HepG2 (cell line): ENCODE measurements at regions not wholly inside any gene's neighbourhood (a gene's known extent, or its start where the extent isn't known, plus 50 kb on each side); places are given as distances from the start of the nearest gene placed in this dataset.

Experiments
- ATAC-seq: fragments of 200-7000 bp; cut with Tn5 transposase; 3 replicates; pipeline ENCODE4 v1.9.1; 2020; ENCODE audit warnings: mild to moderate bottlenecking, moderate library complexity
- BruUV-seq: library from RNA; stranded (reverse); fragments of 400-500 nt; replicated peaks from 2 replicates; lab custom pipeline; 2021; lab: Mats Ljungman, UMichigan
- CTCF ChIA-PET: fragments of 300-600 bp; formaldehyde crosslinking; extraction: SDS; loops from one replicate; lab custom pipeline; 2021; ENCODE audit warnings: low total read pairs, inconsistent platforms, low intra/inter-chr PET ratio; lab: Yijun Ruan, JAX
- POLR2A ChIA-PET: fragments of 350-600 bp; sonication (Branson Sonifier 250); formaldehyde crosslinking; loops from one replicate; lab custom pipeline; 2020; ENCODE audit warnings: antibody characterized with exemption, inconsistent platforms; lab: Yijun Ruan, JAX
- DNase-seq: peaks from one replicate; pipeline ENCODE4 v3.0.0-alpha.2; 2015; ENCODE audit warnings: low spot score
- FAIRE-seq: peaks from 3 replicates; lab custom pipeline; 2011; peaks lifted over from hg19 to GRCh38; lab: Jason Lieb, UNC
- H2AFZ ChIP-seq: one replicate; pipeline ENCODE4 v1.6.1; 2011; ENCODE audit warnings: low read length, inconsistent platforms
- H3K27ac ChIP-seq: fragments of 300-600 bp; 3 replicates; pipeline ENCODE4 v1.8.0; 2011; ENCODE audit warnings: mixed run types, mild to moderate bottlenecking, mixed read lengths, low read length, inconsistent platforms; ENCODE audit not compliant: insufficient read depth; ENCODE audit errors: extremely low read length
- H3K27me3 ChIP-seq, 2 experiments: fragments of 200-600 bp in 1 of 2; 2 replicates in 1 of 2; 3 replicates in 1 of 2; pipeline versions ENCODE4 v1.6.0 to v1.8.0; 2011; ENCODE audit warnings: low read length in 2 of 2, mild to moderate bottlenecking in 2 of 2, moderate library complexity in 2 of 2, inconsistent platforms in 1 of 2; ENCODE audit not compliant: insufficient read depth in 2 of 2, control insufficient read depth in 1 of 2
- H3K36me3 ChIP-seq, 2 experiments: fragments of 200-600 bp in 1 of 2; replicated peaks in 1 of 2; 2 replicates in 1 of 2; 3 replicates in 1 of 2; pipeline versions ENCODE4 v1.5.1 to v1.8.0; 2011; ENCODE audit warnings: low read length in 2 of 2, inconsistent platforms in 1 of 2; ENCODE audit not compliant: insufficient read depth in 2 of 2, control insufficient read depth in 1 of 2
- H3K4me1 ChIP-seq: 2 replicates; pipeline ENCODE4 v1.5.1; 2012; ENCODE audit warnings: low read length, inconsistent platforms; ENCODE audit not compliant: insufficient read depth
- H3K4me2 ChIP-seq: 2 replicates; pipeline ENCODE4 v1.6.0; 2011; ENCODE audit warnings: low read depth, low read length, inconsistent platforms
- H3K4me3 ChIP-seq, 3 experiments: fragments of 200-600 bp in 1 of 3; sonication (generic), shearing (Covaris generic) in 1 of 3; replicated peaks in 1 of 3; 2 replicates each; pipeline ENCODE4 v1.5.1; 2011 to 2016; ENCODE audit warnings: low read length in 3 of 3, inconsistent platforms in 2 of 3, low read depth in 2 of 3, mild to moderate bottlenecking in 2 of 3, control low read depth in 1 of 3, mixed read lengths in 1 of 3; ENCODE audit not compliant: insufficient read depth in 1 of 3
- H3K79me2 ChIP-seq: one replicate; pipeline ENCODE4 v1.6.1; 2011; ENCODE audit warnings: low read length, inconsistent platforms; ENCODE audit not compliant: insufficient read depth
- H3K9ac ChIP-seq: 2 replicates; pipeline ENCODE4 v1.6.0; 2011; ENCODE audit warnings: mild to moderate bottlenecking, low read depth, low read length, inconsistent platforms; ENCODE audit not compliant: insufficient read depth
- H3K9me3 ChIP-seq: 2 replicates; pipeline ENCODE4 v1.5.1; 2012; ENCODE audit warnings: mild to moderate bottlenecking, low read length
- H4K20me1 ChIP-seq: 2 replicates; pipeline ENCODE4 v1.6.0; 2011; ENCODE audit warnings: inconsistent platforms, mild to moderate bottlenecking, low read length, moderate library complexity; ENCODE audit not compliant: insufficient read depth
- DNMT1 ChIP-seq: sonication (generic); formaldehyde crosslinking; IDR thresholded peaks from 2 replicates; pipeline ENCODE4 v1.5.1; 2020; ENCODE audit warnings: mild to moderate bottlenecking, missing genetic modification reagents
- ERF ChIP-seq: IDR thresholded peaks from 2 replicates; pipeline ENCODE4 v1.6.1; 2018; ENCODE audit warnings: missing biosample characterization, missing genetic modification reagents
- HNF4G ChIP-seq, 2 experiments: sonication (generic) in 1 of 2; formaldehyde crosslinking in 1 of 2; IDR thresholded peaks; 2 replicates each; pipeline versions ENCODE4 v1.4.0 to v1.6.1; 2011 to 2020; ENCODE audit warnings: borderline replicate concordance in 2 of 2, low read depth in 2 of 2, mild to moderate bottlenecking in 2 of 2, low read length in 1 of 2, missing genetic modification reagents in 1 of 2, moderate library complexity in 1 of 2
- LCORL ChIP-seq, 2 experiments: fragments of 450-650 bp in 1 of 2; sonication (generic) in 1 of 2; formaldehyde crosslinking in 1 of 2; IDR thresholded peaks; 2 replicates each; pipeline versions ENCODE4 v1.5.0 to v1.6.1; 2017 to 2020; ENCODE audit warnings: antibody characterized with exemption in 1 of 2, missing genetic modification reagents in 1 of 2
- MEIS2 ChIP-seq: sonication (generic); formaldehyde crosslinking; IDR thresholded peaks from 2 replicates; pipeline ENCODE4 v1.9.0; 2021; ENCODE audit warnings: mild to moderate bottlenecking, missing genetic modification reagents
- NAIF1 ChIP-seq: sonication (generic); formaldehyde crosslinking; IDR thresholded peaks from 2 replicates; pipeline ENCODE4 v1.5.0; 2020; ENCODE audit warnings: mild to moderate bottlenecking, missing genetic modification reagents, borderline replicate concordance
- NBN ChIP-seq: fragments of 450-650 bp; conservative IDR thresholded peaks from 2 replicates; pipeline ENCODE4 v1.6.1; 2017
- NONO ChIP-seq, 2 experiments: fragments of 450-650 bp in 1 of 2; sonication (generic) in 1 of 2; formaldehyde crosslinking in 1 of 2; IDR thresholded peaks in 1 of 2; conservative IDR thresholded peaks in 1 of 2; 2 replicates each; pipeline versions ENCODE4 v1.6.1 to v1.8.0; 2017 to 2022; ENCODE audit warnings: mild to moderate bottlenecking in 1 of 2, missing genetic modification reagents in 1 of 2, moderate library complexity in 1 of 2
- PRMT3 ChIP-seq: sonication (generic); formaldehyde crosslinking; IDR thresholded peaks from 2 replicates; pipeline ENCODE4 v1.8.1; 2022; ENCODE audit warnings: low read depth, mild to moderate bottlenecking, moderate library complexity, missing genetic modification reagents, borderline replicate concordance
- TMF1 ChIP-seq: sonication (generic); formaldehyde crosslinking; IDR thresholded peaks from 2 replicates; pipeline ENCODE4 v1.8.1; 2022; ENCODE audit warnings: low read depth, missing genetic modification reagents
- TP53 ChIP-seq: sonication (generic); formaldehyde crosslinking; conservative IDR thresholded peaks from 2 replicates; pipeline ENCODE4 v1.4.0; 2020; ENCODE audit warnings: missing genetic modification reagents
- ZBTB2 ChIP-seq: sonication (generic); formaldehyde crosslinking; IDR thresholded peaks from 2 replicates; pipeline ENCODE4 v1.8.0; 2022; ENCODE audit warnings: low read depth, missing genetic modification reagents
- ZFP90 ChIP-seq: sonication (generic); formaldehyde crosslinking; IDR thresholded peaks from 2 replicates; pipeline ENCODE4 v1.8.0; 2022; ENCODE audit warnings: missing genetic modification reagents, mild to moderate bottlenecking, inconsistent platforms, borderline replicate concordance
- ZFX ChIP-seq: sonication (generic); formaldehyde crosslinking; IDR thresholded peaks from 2 replicates; pipeline ENCODE4 v1.4.0; 2020; ENCODE audit warnings: mild to moderate bottlenecking, low read depth, missing genetic modification reagents, moderate library complexity
- ZNF121 ChIP-seq: sonication (generic); formaldehyde crosslinking; IDR thresholded peaks from 2 replicates; pipeline ENCODE4 v1.5.0; 2020; ENCODE audit warnings: mild to moderate bottlenecking, missing genetic modification reagents
- ZNF207 ChIP-seq: fragments of 450-650 bp; IDR thresholded peaks from 2 replicates; pipeline ENCODE4 v1.6.1; 2016; ENCODE audit warnings: antibody characterized with exemption, borderline replicate concordance
- ZNF264 ChIP-seq: sonication (generic); formaldehyde crosslinking; IDR thresholded peaks from 2 replicates; pipeline ENCODE4 v1.4.0; 2020; ENCODE audit warnings: missing genetic modification reagents
- ZNF460 ChIP-seq: sonication (generic); formaldehyde crosslinking; IDR thresholded peaks from 2 replicates; pipeline ENCODE4 v1.5.1; 2020; ENCODE audit warnings: missing genetic modification reagents, mild to moderate bottlenecking, borderline replicate concordance
- ZNF530 ChIP-seq: sonication (generic); formaldehyde crosslinking; IDR thresholded peaks from 2 replicates; pipeline ENCODE4 v1.5.0; 2020; ENCODE audit warnings: low read depth, mild to moderate bottlenecking, missing genetic modification reagents
- WGBS: methylation state at CpG from one replicate; pipeline ENCODE4 v1.1.6; 2017; ENCODE audit warnings: low lambda C conversion rate; 5-methylcytosine and 5-hydroxymethylcytosine counted together
- in situ Hi-C: cut with HindIII; loops from 2 replicates; pipeline ENCODE4 v1.10.0; 2017; ENCODE audit warnings: low pct_unique_long_range_greater_than_20kb; ENCODE audit not compliant: extremely low pct_ligation_motif_present
- intact Hi-C: fragments of 100-400 bp; cut with micrococcal nuclease; formaldehyde crosslinking; loops from one replicate; pipeline ENCODE4 v1.10.0; 2022; ENCODE audit not compliant: unreplicated experiment
- TF ChIP-seq, protein P1 (sequence below): sonication (generic); formaldehyde crosslinking; IDR thresholded peaks from 2 replicates; pipeline ENCODE4 v1.8.0; 2022; ENCODE audit warnings: mild to moderate bottlenecking, missing genetic modification reagents

DNA sequence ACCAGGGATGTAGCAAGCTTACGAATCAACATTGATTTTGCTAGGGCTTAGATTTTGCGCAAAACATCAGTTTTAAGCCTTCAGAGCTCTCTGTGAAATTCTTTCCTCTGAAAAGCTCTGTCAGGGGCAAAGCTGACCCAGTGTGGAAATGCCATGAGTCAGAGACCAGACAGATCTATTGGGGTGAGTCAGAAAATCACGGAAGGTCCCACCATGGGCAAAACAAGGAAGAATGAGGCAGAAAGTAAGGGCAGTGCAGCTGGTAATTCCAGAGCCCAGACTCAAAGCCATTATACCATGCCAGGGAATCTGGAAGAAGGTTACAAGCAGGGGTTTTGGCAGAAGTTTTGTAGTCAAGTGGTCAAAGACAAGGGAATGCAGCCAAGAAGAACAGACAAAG, 256.6 kb upstream of the CTAGE1 start:
- Histone ChIP-seq H4K20me1 (no peaks in the 10 kb centered on the region), H3K27me3 (no peaks in the 10 kb centered on the region; a peak in 1 of 5 replicates), H3K27ac (no peak overlapping the region), H3K9ac (no peak overlapping the region), H3K4me1 (no peaks in the 10 kb centered on the region), H3K4me2 (no peak overlapping the region), H3K9me3 (no peaks in the 10 kb centered on the region), H3K4me3 (no peak overlapping the region), H3K79me2 (no peaks in the 10 kb centered on the region), H2AFZ (no peak overlapping the region), H3K36me3 (no peaks in the 10 kb centered on the region)
- 26% methylated on average over 3 of the region's 3 CpGs for WGBS
- intact Hi-C loops (no loop called here), in situ Hi-C loops (no loop called here)
- ATAC-seq (no peak), DNase-seq (no peak), FAIRE-seq (no peak)
- ChIA-PET CTCF (no interaction called here), POLR2A (no interaction called here)
- TF ChIP-seq ZFP90 (CRISPR knock-in tag) (no peak), MEIS2 (no peak), ZNF207 (no peak), ZNF530 (CRISPR knock-in tag) (no peak), NONO (IDR thresholded peaks at IDR 0.05) (no peak), NONO (CRISPR knock-in tag; conservative IDR thresholded peaks at IDR 0.05) (no peak), ZBTB2 (no peak), ZNF121 (no peak), LCORL (IDR thresholded peaks at IDR 0.05) (no peak), LCORL (CRISPR knock-in tag; IDR thresholded peaks at IDR 0.05) (no peak), HNF4G (IDR thresholded peaks at IDR 0.05; ENCODE audit: borderline replicate concordance, low read depth, low read length) (no peak), HNF4G (CRISPR knock-in tag; IDR thresholded peaks at IDR 0.05; ENCODE audit: borderline replicate concordance, low read depth) (no peak), NAIF1 (CRISPR knock-in tag) (no peak), PRMT3 (CRISPR knock-in tag) (no peak), NBN (no peak), TMF1 (CRISPR knock-in tag) (no peak), ERF (CRISPR knock-in tag) (no peak), ZNF264 (CRISPR knock-in tag) (no peak), TP53 (CRISPR knock-in tag) (no peak), ZNF460 (CRISPR knock-in tag) (no peak), ZFX (CRISPR knock-in tag) (no peak), DNMT1 (CRISPR knock-in tag) (no peak)
- TF ChIP-seq, protein P1, sequence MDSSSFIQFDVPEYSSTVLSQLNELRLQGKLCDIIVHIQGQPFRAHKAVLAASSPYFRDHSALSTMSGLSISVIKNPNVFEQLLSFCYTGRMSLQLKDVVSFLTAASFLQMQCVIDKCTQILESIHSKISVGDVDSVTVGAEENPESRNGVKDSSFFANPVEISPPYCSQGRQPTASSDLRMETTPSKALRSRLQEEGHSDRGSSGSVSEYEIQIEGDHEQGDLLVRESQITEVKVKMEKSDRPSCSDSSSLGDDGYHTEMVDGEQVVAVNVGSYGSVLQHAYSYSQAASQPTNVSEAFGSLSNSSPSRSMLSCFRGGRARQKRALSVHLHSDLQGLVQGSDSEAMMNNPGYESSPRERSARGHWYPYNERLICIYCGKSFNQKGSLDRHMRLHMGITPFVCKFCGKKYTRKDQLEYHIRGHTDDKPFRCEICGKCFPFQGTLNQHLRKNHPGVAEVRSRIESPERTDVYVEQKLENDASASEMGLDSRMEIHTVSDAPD: no peak
- no TSS peak for BruUV-seq
